ENCODE measurements at regions not wholly inside any gene's neighbourhood (a gene's known extent, or its start where the extent isn't known, plus 50 kb on each side); places are given as distances from the start of the nearest gene placed in this dataset.

GRCh38 chr21:28834335-28835238 is 158.1 kb downstream of the LTN1 start:
- TF ChIP-seq EZH2phosphoT487 (IDR thresholded peaks at IDR 0.05; ENCODE audit: low read depth, severe bottlenecking, unreplicated experiment), result no peak
- TF ChIP-seq EZH2 (IDR thresholded peaks at IDR 0.05; ENCODE audit: borderline replicate concordance), result no peak
- TF ChIP-seq CTCF (IDR thresholded peaks at IDR 0.05; ENCODE audit: poor library complexity), result no peak
- H2AFZ ChIP-seq, result no peak overlapping the region
- no peak overlapping the region for H3K4me2 ChIP-seq
- no peaks in the 10 kb centered on the region for H3K9me3 ChIP-seq (ENCODE audit: low read depth)
- H3K36me3 ChIP-seq (replicated peaks; ENCODE audit: insufficient read depth, low read depth), result no peaks in the 10 kb centered on the region
- no peaks in the 10 kb centered on the region for H3K9me2 ChIP-seq (replicated peaks; ENCODE audit: insufficient read depth)
- 85% methylated on average over 6 of the region's 6 CpGs for WGBS (ENCODE audit: low lambda C conversion rate, missing lambda C conversion rate)
- no peaks in the 10 kb centered on the region for H4K20me1 ChIP-seq (ENCODE audit: insufficient read depth, poor library complexity, severe bottlenecking)
- DNase-seq (ENCODE audit: low spot score), result no peak
- H3K79me2 ChIP-seq, result no peaks in the 10 kb centered on the region
- no peak overlapping the region for H3K4me3 ChIP-seq
- no peaks in the 10 kb centered on the region for H3K27me3 ChIP-seq
- peaks cover 10% of the 10 kb centered on the region for H3K4me1 ChIP-seq (ENCODE audit: insufficient read depth)
- no peak overlapping the region for H3K27ac ChIP-seq

DNA sequence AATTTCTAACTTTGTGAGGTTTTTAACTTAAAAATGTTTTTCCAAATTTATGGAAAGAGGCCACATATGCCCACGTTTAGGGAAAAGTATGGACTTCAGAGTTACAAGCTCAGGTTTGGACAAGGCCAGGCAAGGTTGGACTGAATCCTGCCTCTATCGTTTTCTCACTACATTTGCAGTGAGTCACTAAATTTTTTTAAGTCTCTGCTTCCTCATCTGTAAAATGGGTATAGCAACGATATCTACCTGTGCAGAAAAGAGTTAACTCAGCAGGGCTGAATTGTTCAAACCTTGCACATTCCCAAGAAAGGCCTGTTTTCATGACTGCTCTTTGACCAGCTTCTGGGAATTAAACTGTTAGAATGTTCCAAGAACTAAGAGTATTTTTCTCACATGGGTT is 159.1 kb downstream of the LTN1 start:
- Histone ChIP-seq H3K9me3 (ENCODE audit: low read depth) (no peaks in the 10 kb centered on the region), H4K20me1 (ENCODE audit: insufficient read depth, poor library complexity, severe bottlenecking) (no peaks in the 10 kb centered on the region), H3K27ac (no peak overlapping the region), H3K9me2 (replicated peaks; ENCODE audit: insufficient read depth) (no peaks in the 10 kb centered on the region), H2AFZ (no peak overlapping the region), H3K4me1 (ENCODE audit: insufficient read depth) (peaks cover 18% of the 10 kb centered on the region), H3K4me3 (no peak overlapping the region), H3K36me3 (replicated peaks; ENCODE audit: insufficient read depth, low read depth) (no peaks in the 10 kb centered on the region), H3K27me3 (no peaks in the 10 kb centered on the region), H3K4me2 (no peak overlapping the region), H3K79me2 (no peaks in the 10 kb centered on the region)
- DNase-seq (ENCODE audit: low spot score), result no peak
- no peak for TF ChIP-seq CTCF (IDR thresholded peaks at IDR 0.05; ENCODE audit: poor library complexity)
- TF ChIP-seq EZH2 (IDR thresholded peaks at IDR 0.05; ENCODE audit: borderline replicate concordance), result no peak
- no peak for TF ChIP-seq EZH2phosphoT487 (IDR thresholded peaks at IDR 0.05; ENCODE audit: low read depth, severe bottlenecking, unreplicated experiment)
- 92% methylated on average over 3 of the region's 3 CpGs for WGBS (ENCODE audit: low lambda C conversion rate, missing lambda C conversion rate)

DNA sequence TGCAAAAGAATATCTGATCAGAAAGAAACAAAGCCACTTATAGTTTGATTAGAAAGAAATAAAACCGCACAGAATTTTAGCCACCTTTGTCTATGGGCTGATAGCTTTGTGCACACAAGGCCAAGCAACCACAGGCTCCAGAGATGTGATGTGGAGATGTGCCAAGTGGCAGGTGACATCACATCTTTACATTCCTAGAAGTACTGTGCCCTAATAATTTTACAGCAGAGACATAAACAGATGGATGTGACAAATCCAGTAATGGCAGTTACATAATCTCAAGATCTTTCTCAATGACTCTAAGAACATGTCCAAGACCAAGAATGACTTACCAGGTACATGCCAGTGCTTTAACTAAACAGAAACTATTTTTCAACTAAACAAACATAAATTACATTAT is 159.5 kb downstream of the LTN1 start:
- Histone ChIP-seq H3K4me3 (no peak overlapping the region), H2AFZ (no peak overlapping the region), H3K4me1 (ENCODE audit: insufficient read depth) (peaks cover 23% of the 10 kb centered on the region), H3K9me3 (ENCODE audit: low read depth) (no peaks in the 10 kb centered on the region), H3K27ac (no peak overlapping the region), H4K20me1 (ENCODE audit: insufficient read depth, poor library complexity, severe bottlenecking) (no peaks in the 10 kb centered on the region), H3K4me2 (no peak overlapping the region), H3K36me3 (replicated peaks; ENCODE audit: insufficient read depth, low read depth) (no peaks in the 10 kb centered on the region), H3K9me2 (replicated peaks; ENCODE audit: insufficient read depth) (no peaks in the 10 kb centered on the region), H3K79me2 (no peaks in the 10 kb centered on the region), H3K27me3 (no peaks in the 10 kb centered on the region)
- no peak for DNase-seq (ENCODE audit: low spot score)
- no peak for TF ChIP-seq EZH2 (IDR thresholded peaks at IDR 0.05; ENCODE audit: borderline replicate concordance)
- no peak for TF ChIP-seq CTCF (IDR thresholded peaks at IDR 0.05; ENCODE audit: poor library complexity)
- TF ChIP-seq EZH2phosphoT487 (IDR thresholded peaks at IDR 0.05; ENCODE audit: low read depth, severe bottlenecking, unreplicated experiment), result no peak
- WGBS (ENCODE audit: low lambda C conversion rate, missing lambda C conversion rate), result 90% methylated on average over 1 of the region's 1 CpG
